ENCODE measurements at regions not wholly inside any gene's neighbourhood (a gene's known extent, or its start where the extent isn't known, plus 50 kb on each side); places are given as distances from the start of the nearest gene placed in this dataset.

DNA sequence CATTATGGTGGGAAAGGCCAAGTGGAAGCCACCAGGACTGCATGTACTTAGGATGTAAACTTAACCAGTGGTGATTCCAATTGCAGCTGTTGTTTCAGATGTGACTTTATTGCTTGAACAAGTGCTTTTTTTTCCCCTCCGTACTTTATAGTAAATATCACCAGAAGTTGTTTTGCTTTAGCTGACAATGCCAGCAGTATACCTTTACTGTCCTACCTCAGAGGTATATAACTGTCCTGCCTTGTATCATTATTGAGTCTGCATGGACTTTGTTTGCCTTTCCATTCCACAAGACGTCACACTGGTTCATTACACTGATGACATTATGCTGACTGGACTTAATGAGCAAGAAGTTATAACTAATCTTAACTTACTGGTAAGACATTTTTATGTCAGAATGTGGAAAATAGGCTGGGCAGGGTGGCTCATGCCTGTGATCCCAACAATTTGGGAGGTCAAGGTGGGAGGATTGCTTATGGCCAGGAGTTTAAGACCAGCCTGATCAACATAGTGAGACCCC lies 77.1 kb upstream of the RAB18 start:
- WGBS, 2 experiments (ENCODE audit: extremely low coverage in 2 of 2, insufficient read length in 1 of 2): no CpG with 5 or more reads among the region's 2 CpGs
- ChIA-PET CTCF (no interaction called here), POLR2A (ENCODE audit: unreplicated experiment) (no interaction called here)
- no peaks in the 10 kb centered on the region for H3K79me1 ChIP-seq (ENCODE audit: low read depth in 1 of 2, low read length in 2 of 2)
- H2AK5ac ChIP-seq (ENCODE audit: low read depth, low read length): no peak overlapping the region
- dilution Hi-C loops (cut with HindIII; ENCODE audit: low sequenced_read_pairs, unreplicated experiment) (no loop called here), in situ Hi-C loops (cut with MboI; ENCODE audit: low sequenced_read_pairs) (no loop called here), intact Hi-C loops (cut with micrococcal nuclease) (no loop called here)
- ATAC-seq (ENCODE audit: low read depth) (no peak), DNase-seq (no peak)
- no peaks in the 10 kb centered on the region for H4K20me1 ChIP-seq (ENCODE audit: insufficient read depth, low read length)
- H3K4me1 ChIP-seq (ENCODE audit: control insufficient read depth, insufficient read depth, low read length): no peaks in the 10 kb centered on the region
- H3K4me3 ChIP-seq (ENCODE audit: insufficient read depth, low read depth, low read length): no peak overlapping the region
- H3K27me3 ChIP-seq (ENCODE audit: control insufficient read depth, insufficient read depth, low read length): no peaks in the 10 kb centered on the region
- TF ChIP-seq CHD1 (IDR thresholded peaks at IDR 0.05; ENCODE audit: low read depth, low read length) (no peak), MAFK (IDR thresholded peaks at IDR 0.05; ENCODE audit: low read depth, low read length) (peak; percentile 49)
- no peak overlapping the region for H3K27ac ChIP-seq (ENCODE audit: insufficient read depth, low read length)
- H3K4me2 ChIP-seq (ENCODE audit: low read depth, low read length): no peak overlapping the region
- no peak overlapping the region for H2AFZ ChIP-seq (replicated peaks; ENCODE audit: low read length, poor library complexity)
- no peak overlapping the region for H2BK5ac ChIP-seq (ENCODE audit: low read depth, low read length, poor library complexity, severe bottlenecking)
- H3K18ac ChIP-seq (ENCODE audit: low read depth, low read length): no peak overlapping the region
- no peak overlapping the region for H3K9ac ChIP-seq (ENCODE audit: low read depth, low read length)
- no peak overlapping the region for H3K23ac ChIP-seq (ENCODE audit: low read depth, low read length)
- no peak overlapping the region for H2BK120ac ChIP-seq (ENCODE audit: low read depth, low read length)
- H4K8ac ChIP-seq (ENCODE audit: low read depth in 2 of 2, low read length in 2 of 2): no peak overlapping the region
- H3K56ac ChIP-seq (ENCODE audit: extremely low read depth, insufficient read depth, low read length): no peak overlapping the region
- no peak overlapping the region for H3K14ac ChIP-seq (replicated peaks; ENCODE audit: low read depth, low read length)
- no TSS peak for BruUV-seq (replicated peaks)
- no peak overlapping the region for H2BK20ac ChIP-seq (ENCODE audit: low read depth, low read length)
- H3K4ac ChIP-seq (ENCODE audit: low read depth, low read length): no peak overlapping the region
- no peak overlapping the region for H2BK15ac ChIP-seq (ENCODE audit: low read depth, low read length)
- no peaks in the 10 kb centered on the region for H3K36me3 ChIP-seq (ENCODE audit: control insufficient read depth, insufficient read depth, low read length)
- H2AK9ac ChIP-seq (replicated peaks; ENCODE audit: low read depth, low read length, poor library complexity): no peak overlapping the region
- H4K5ac ChIP-seq (ENCODE audit: low read depth, low read length): no peak overlapping the region
- no peak overlapping the region for H4K91ac ChIP-seq (ENCODE audit: insufficient read depth, low read depth, low read length)
- H3K9me3 ChIP-seq (ENCODE audit: control insufficient read depth, insufficient read depth, low read length): no peaks in the 10 kb centered on the region
- H3K9me1 ChIP-seq (ENCODE audit: insufficient read depth, low read length): no peaks in the 10 kb centered on the region
